Prostate gland (tissue), 2 donors: ENCODE measurements at regions not wholly inside any gene's neighbourhood (a gene's known extent, or its start where the extent isn't known, plus 50 kb on each side); places are given as distances from the start of the nearest gene placed in this dataset.

Source experiments
- DNase-seq: peaks from one replicate; pipeline ENCODE4 v3.0.0-alpha.2; 2019; ENCODE audit warnings: low spot score
- H3K27ac ChIP-seq, 2 donors: fragments of 200-600 bp; sonication (generic); 2 replicates each; pipeline ENCODE4 v1.5.1; 2017 to 2019
- H3K27me3 ChIP-seq: fragments of 200-600 bp; sonication (generic); replicated peaks from 2 replicates; pipeline ENCODE4 v1.5.1; 2019; ENCODE audit not compliant: insufficient read depth
- H3K36me3 ChIP-seq, 2 donors: fragments of 200-600 bp; sonication (generic); 1 replicate in 1 of 2; 2 replicates in 1 of 2; pipeline versions ENCODE4 v1.5.1 to v1.8.1; 2017 to 2019
- H3K4me1 ChIP-seq: fragments of 200-600 bp; sonication (generic); replicated peaks from 2 replicates; pipeline ENCODE4 v1.5.1; 2019
- H3K4me3 ChIP-seq, 2 donors: fragments of 200-600 bp; sonication (generic); 2 replicates each; pipeline ENCODE4 v1.5.1; 2017 to 2019
- H3K9me3 ChIP-seq: fragments of 200-600 bp; sonication (generic); 2 replicates; pipeline ENCODE4 v1.5.1; 2017
- CTCF ChIP-seq, 4 experiments: fragments of 200-600 bp in 2 of 4; fragments of 450-650 bp in 2 of 4; sonication (generic) in 2 of 4; IDR thresholded peaks; 1 replicate in 3 of 4; 2 replicates in 1 of 4; pipeline ENCODE4 v1.5.1; 2016 to 2019; ENCODE audit warnings: antibody characterized with exemption in 4 of 4, mild to moderate bottlenecking in 2 of 4, moderate library complexity in 2 of 4
- POLR2A ChIP-seq: fragments of 450-650 bp; IDR thresholded peaks from one replicate; pipeline ENCODE4 v1.6.1; 2016; ENCODE audit warnings: antibody characterized with exemption, mild to moderate bottlenecking
- POLR2AphosphoS5 ChIP-seq: sonication (generic); formaldehyde crosslinking; IDR thresholded peaks from one replicate; pipeline ENCODE4 v1.6.1; 2017; ENCODE audit warnings: antibody characterized with exemption
- WGBS: methylation state at CpG from one replicate; pipeline ENCODE4 v1.1.5; 2018; 5-methylcytosine and 5-hydroxymethylcytosine counted together
- intact Hi-C: fragments of 100-400 bp; cut with DNase I; formaldehyde crosslinking; loops from one replicate; pipeline ENCODE4 v1.14.2; 2022

GRCh38 chr16:66196770-66197169 is 169.7 kb upstream of the CDH5 start:
- no peak for TF ChIP-seq POLR2A
- no peak for TF ChIP-seq CTCF (IDR thresholded peaks at IDR 0.05)
- TF ChIP-seq POLR2AphosphoS5: no peak
- 100% methylated on average over 3 of the region's 3 CpGs for WGBS
- DNase-seq: no peak

GRCh38 chr16:66194866-66195265 is 171.6 kb upstream of the CDH5 start:
- intact Hi-C loops: no loop called here
- TF ChIP-seq POLR2AphosphoS5: no peak
- Histone ChIP-seq H3K4me3 (no peak overlapping the region), H3K27ac (no peak overlapping the region), H3K9me3 (no peaks in the 10 kb centered on the region), H3K27me3 (no peaks in the 10 kb centered on the region), H3K36me3 (no peaks in the 10 kb centered on the region), H3K4me1 (no peaks in the 10 kb centered on the region)
- no peak for DNase-seq

More at GRCh38 chr16:66196770-66197169, 169.7 kb upstream of the CDH5 start:
- intact Hi-C loops: no loop called here
- Histone ChIP-seq H3K4me1 (no peaks in the 10 kb centered on the region), H3K27ac (no peak overlapping the region), H3K27me3 (no peaks in the 10 kb centered on the region), H3K36me3 (no peaks in the 10 kb centered on the region), H3K9me3 (no peaks in the 10 kb centered on the region), H3K4me3 (no peak overlapping the region)

- no peak for DNase-seq
- intact Hi-C loops: no loop called here
- Histone ChIP-seq H3K36me3 (no peaks in the 10 kb centered on the region), H3K4me3 (no peak overlapping the region), H3K27me3 (no peaks in the 10 kb centered on the region), H3K9me3 (no peaks in the 10 kb centered on the region), H3K4me1 (no peaks in the 10 kb centered on the region), H3K27ac (no peak overlapping the region)
- 86% methylated on average over 5 of the region's 5 CpGs for WGBS
- TF ChIP-seq CTCF (IDR thresholded peaks at IDR 0.05) (no peak), POLR2AphosphoS5 (no peak), POLR2A (no peak)
Measured at GRCh38 chr16:66193543-66194229, 172.8 kb upstream of the CDH5 start.

GRCh38 chr16:66190411-66190810 is 176.1 kb upstream of the CDH5 start:
- no peak overlapping the region for H3K4me3 ChIP-seq
- TF ChIP-seq CTCF (IDR thresholded peaks at IDR 0.05) (no peak), POLR2A (no peak), POLR2AphosphoS5 (no peak)
- H3K27ac ChIP-seq: no peak overlapping the region
- DNase-seq: no peak
- WGBS: 96% methylated on average over 1 of the region's 1 CpG
- intact Hi-C loops: no loop called here
- H3K4me1 ChIP-seq: no peaks in the 10 kb centered on the region
- no peaks in the 10 kb centered on the region for H3K9me3 ChIP-seq
- no peaks in the 10 kb centered on the region for H3K36me3 ChIP-seq
- H3K27me3 ChIP-seq: no peaks in the 10 kb centered on the region

GRCh38 chr16:66189951-66190350 is 176.5 kb upstream of the CDH5 start:
- intact Hi-C loops: no loop called here
- no peak overlapping the region for H3K4me3 ChIP-seq
- WGBS: 50% methylated on average over 4 of the region's 4 CpGs
- no peak for DNase-seq
- H3K27me3 ChIP-seq: no peaks in the 10 kb centered on the region
- H3K9me3 ChIP-seq: no peaks in the 10 kb centered on the region
- H3K4me1 ChIP-seq: no peaks in the 10 kb centered on the region
- H3K36me3 ChIP-seq: no peaks in the 10 kb centered on the region
- TF ChIP-seq POLR2AphosphoS5 (no peak), CTCF (IDR thresholded peaks at IDR 0.05) (no peak)
- no peak overlapping the region for H3K27ac ChIP-seq
